ENCODE measurements at regions not wholly inside any gene's neighbourhood (a gene's known extent, or its start where the extent isn't known, plus 50 kb on each side); places are given as distances from the start of the nearest gene placed in this dataset.

GRCh38 chr7:22876986-22877729 is 54.5 kb upstream of the TOMM7 start:
- DNase-seq (ENCODE audit: low read depth) = no peak
- in situ Hi-C loops (cut with HindIII; ENCODE audit: low pct_unique_long_range_greater_than_20kb, low sequenced_read_pairs) = no loop called here

GRCh38 chr7:22875470-22875869 is 52.8 kb upstream of the TOMM7 start:
- in situ Hi-C loops (cut with HindIII; ENCODE audit: low pct_unique_long_range_greater_than_20kb, low sequenced_read_pairs) = no loop called here
- no peak for DNase-seq (ENCODE audit: low read depth)

- in situ Hi-C loops (cut with HindIII; ENCODE audit: low pct_unique_long_range_greater_than_20kb, low sequenced_read_pairs) = no loop called here
- DNase-seq (ENCODE audit: low read depth) = no peak
Measured at GRCh38 chr7:22874904-22875303, 52.3 kb upstream of the TOMM7 start.

Measured in Caki2 (cell line).